ENCODE measurements at regions not wholly inside any gene's neighbourhood (a gene's known extent, or its start where the extent isn't known, plus 50 kb on each side); places are given as distances from the start of the nearest gene placed in this dataset.

- no peaks in the 10 kb centered on the region for H3K27me3 ChIP-seq
- no peak for DNase-seq
- no peaks in the 10 kb centered on the region for H3K9me3 ChIP-seq
- H3K36me3 ChIP-seq, result no peaks in the 10 kb centered on the region
- intact Hi-C loops (cut with DNase I; ENCODE audit: low total_unique reads), result no loop called here
- no peak overlapping the region for H3K27ac ChIP-seq
- no peak for TF ChIP-seq CTCF (IDR thresholded peaks at IDR 0.05)
- TF ChIP-seq POLR2A (IDR thresholded peaks at IDR 0.05), result no peak
- H3K4me3 ChIP-seq, result no peak overlapping the region
- no peaks in the 10 kb centered on the region for H3K4me1 ChIP-seq
Observed at GRCh38 chr2:164288235-164288634, 333.0 kb downstream of the GRB14 start.

- intact Hi-C loops (cut with DNase I; ENCODE audit: low total_unique reads), result no loop called here
- Histone ChIP-seq H3K4me1 (no peaks in the 10 kb centered on the region), H3K27me3 (no peaks in the 10 kb centered on the region), H3K36me3 (no peaks in the 10 kb centered on the region), H3K27ac (no peak overlapping the region), H3K9me3 (no peaks in the 10 kb centered on the region), H3K4me3 (no peak overlapping the region)
- no peak for TF ChIP-seq POLR2A (IDR thresholded peaks at IDR 0.05)
- no peak for TF ChIP-seq CTCF (IDR thresholded peaks at IDR 0.05)
- no peak for DNase-seq
Observed at GRCh38 chr2:164287056-164287455, 334.2 kb downstream of the GRB14 start.

GRCh38 chr2:164285576-164285975, 335.7 kb downstream of the GRB14 start:
- TF ChIP-seq POLR2A (IDR thresholded peaks at IDR 0.05), result no peak
- TF ChIP-seq CTCF (IDR thresholded peaks at IDR 0.05), result no peak
- H3K9me3 ChIP-seq, result no peaks in the 10 kb centered on the region

GRCh38 chr2:164281896-164282295, 339.4 kb downstream of the GRB14 start:
- H3K4me1 ChIP-seq, result no peaks in the 10 kb centered on the region
- no peak for DNase-seq
- H3K36me3 ChIP-seq, result no peaks in the 10 kb centered on the region
- TF ChIP-seq POLR2A (IDR thresholded peaks at IDR 0.05), result no peak
- no peak for TF ChIP-seq CTCF (IDR thresholded peaks at IDR 0.05)
- H3K4me3 ChIP-seq, result no peak overlapping the region
- no peaks in the 10 kb centered on the region for H3K9me3 ChIP-seq
- no peaks in the 10 kb centered on the region for H3K27me3 ChIP-seq
- intact Hi-C loops (cut with DNase I; ENCODE audit: low total_unique reads), result no loop called here
- no peak overlapping the region for H3K27ac ChIP-seq

More at GRCh38 chr2:164285576-164285975, 335.7 kb downstream of the GRB14 start:
- intact Hi-C loops (cut with DNase I; ENCODE audit: low total_unique reads), result no loop called here
- Histone ChIP-seq H3K4me3 (no peak overlapping the region), H3K4me1 (no peaks in the 10 kb centered on the region), H3K27me3 (no peaks in the 10 kb centered on the region), H3K36me3 (no peaks in the 10 kb centered on the region), H3K27ac (no peak overlapping the region)
- no peak for DNase-seq

- H3K36me3 ChIP-seq, result no peaks in the 10 kb centered on the region
- H3K27ac ChIP-seq, result no peak overlapping the region
- intact Hi-C loops (cut with DNase I; ENCODE audit: low total_unique reads), result no loop called here
- no peak overlapping the region for H3K4me3 ChIP-seq
- no peaks in the 10 kb centered on the region for H3K4me1 ChIP-seq
- no peak for DNase-seq
- H3K27me3 ChIP-seq, result no peaks in the 10 kb centered on the region
- TF ChIP-seq CTCF (IDR thresholded peaks at IDR 0.05), result no peak
- TF ChIP-seq POLR2A (IDR thresholded peaks at IDR 0.05), result no peak
- H3K9me3 ChIP-seq, result no peaks in the 10 kb centered on the region
Observed at GRCh38 chr2:164275659-164276058, 345.6 kb downstream of the GRB14 start.
